Right atrium auricular region (tissue), 2 donors: ENCODE measurements at regions not wholly inside any gene's neighbourhood (a gene's known extent, or its start where the extent isn't known, plus 50 kb on each side); places are given as distances from the start of the nearest gene placed in this dataset.

Source experiments
- DNase-seq: peaks from one replicate; pipeline ENCODE4 v3.0.0-alpha.2; 2019; ENCODE audit warnings: low spot score
- H3K27ac ChIP-seq, 2 donors: fragments of 200-600 bp; sonication (generic); 1 replicate in 1 of 2; 2 replicates in 1 of 2; pipeline ENCODE4 v1.5.1; 2016 to 2019
- H3K27me3 ChIP-seq, 2 donors: fragments of 200-600 bp; sonication (generic); one replicate each; pipeline versions ENCODE4 v1.5.1 to v1.6.0; 2017 to 2019
- H3K36me3 ChIP-seq: fragments of 200-600 bp; sonication (generic); one replicate; pipeline ENCODE4 v1.5.1; 2016
- H3K4me1 ChIP-seq, 2 donors: fragments of 200-600 bp; sonication (generic); one replicate each; pipeline versions ENCODE4 v1.5.1 to v1.6.0; 2017 to 2019
- H3K4me3 ChIP-seq, 2 donors: fragments of 200-600 bp; sonication (generic); 1 replicate in 1 of 2; 2 replicates in 1 of 2; pipeline ENCODE4 v1.5.1; 2017 to 2019; ENCODE audit warnings: mild to moderate bottlenecking in 1 of 2, moderate library complexity in 1 of 2
- H3K9me3 ChIP-seq, 2 donors: fragments of 200-600 bp; sonication (generic); one replicate each; pipeline ENCODE4 v1.5.1; 2019
- TF ChIP-seq, protein P1 (sequence below), 2 donors: fragments of 200-600 bp; sonication (generic); IDR thresholded peaks; one replicate each; pipeline ENCODE4 v1.5.1; 2019; ENCODE audit warnings: antibody characterized with exemption in 2 of 2

DNA sequence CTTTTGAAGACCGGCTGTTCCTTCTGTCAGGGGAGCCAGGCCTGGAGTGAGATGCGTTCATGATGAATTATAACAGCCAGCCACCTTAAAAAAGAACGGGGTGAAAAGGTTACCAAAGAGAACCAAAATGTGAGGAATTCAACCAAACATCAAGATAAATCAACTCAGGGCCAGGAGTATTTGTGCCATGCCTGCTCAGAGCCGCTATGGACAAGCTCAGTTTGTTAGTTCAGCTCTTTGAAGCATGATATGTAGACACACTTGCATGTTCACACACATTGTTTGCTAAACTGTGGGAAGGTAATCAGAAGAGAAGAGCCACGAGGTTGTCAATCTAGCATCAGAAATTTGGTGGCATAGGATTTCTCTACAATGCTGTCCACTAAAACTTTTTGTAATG, 367.4 kb upstream of the TBX3 start:
- TF ChIP-seq, protein P1, sequence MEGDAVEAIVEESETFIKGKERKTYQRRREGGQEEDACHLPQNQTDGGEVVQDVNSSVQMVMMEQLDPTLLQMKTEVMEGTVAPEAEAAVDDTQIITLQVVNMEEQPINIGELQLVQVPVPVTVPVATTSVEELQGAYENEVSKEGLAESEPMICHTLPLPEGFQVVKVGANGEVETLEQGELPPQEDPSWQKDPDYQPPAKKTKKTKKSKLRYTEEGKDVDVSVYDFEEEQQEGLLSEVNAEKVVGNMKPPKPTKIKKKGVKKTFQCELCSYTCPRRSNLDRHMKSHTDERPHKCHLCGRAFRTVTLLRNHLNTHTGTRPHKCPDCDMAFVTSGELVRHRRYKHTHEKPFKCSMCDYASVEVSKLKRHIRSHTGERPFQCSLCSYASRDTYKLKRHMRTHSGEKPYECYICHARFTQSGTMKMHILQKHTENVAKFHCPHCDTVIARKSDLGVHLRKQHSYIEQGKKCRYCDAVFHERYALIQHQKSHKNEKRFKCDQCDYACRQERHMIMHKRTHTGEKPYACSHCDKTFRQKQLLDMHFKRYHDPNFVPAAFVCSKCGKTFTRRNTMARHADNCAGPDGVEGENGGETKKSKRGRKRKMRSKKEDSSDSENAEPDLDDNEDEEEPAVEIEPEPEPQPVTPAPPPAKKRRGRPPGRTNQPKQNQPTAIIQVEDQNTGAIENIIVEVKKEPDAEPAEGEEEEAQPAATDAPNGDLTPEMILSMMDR (IDR thresholded peaks at IDR 0.05): no peak
- Histone ChIP-seq H3K4me3 (no peak overlapping the region), H3K36me3 (no peaks in the 10 kb centered on the region), H3K27me3 (no peaks in the 10 kb centered on the region), H3K9me3 (peaks cover 0 to 14% of the 10 kb centered on the region in 2 donors), H3K4me1 (no peaks in the 10 kb centered on the region), H3K27ac (no peak overlapping the region)
- DNase-seq: no peak

- Histone ChIP-seq H3K36me3 (no peaks in the 10 kb centered on the region), H3K4me3 (no peak overlapping the region), H3K9me3 (peaks cover 0 to 12% of the 10 kb centered on the region in 2 donors), H3K27ac (no peak overlapping the region), H3K27me3 (no peaks in the 10 kb centered on the region), H3K4me1 (no peaks in the 10 kb centered on the region)
- no peak for DNase-seq
- TF ChIP-seq, protein P1 (IDR thresholded peaks at IDR 0.05): no peak
Observed at GRCh38 chr12:115049614-115050013, 365.6 kb upstream of the TBX3 start.

DNA sequence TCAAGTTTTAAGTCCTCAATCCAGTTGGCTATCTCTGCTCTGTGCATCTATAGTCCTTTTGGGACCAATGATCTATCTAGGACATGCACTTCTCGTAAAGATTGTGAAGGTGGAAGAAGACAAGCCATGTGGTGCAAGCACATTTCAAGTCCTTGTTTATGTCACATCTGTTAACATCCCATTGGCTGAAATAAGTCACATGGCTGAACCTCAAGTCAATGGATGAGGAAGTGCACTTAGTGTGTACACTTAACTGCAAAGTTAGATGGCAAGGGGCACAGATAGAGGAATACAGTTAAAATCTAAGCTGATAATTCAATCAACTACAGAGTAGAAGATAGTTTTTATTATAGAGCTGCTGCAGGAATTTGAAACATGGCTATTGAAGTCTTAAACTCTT, 362.8 kb upstream of the TBX3 start:
- no peaks in the 10 kb centered on the region for H3K36me3 ChIP-seq
- no peaks in the 10 kb centered on the region for H3K27me3 ChIP-seq
- H3K4me3 ChIP-seq: no peak overlapping the region
- TF ChIP-seq, protein P1 (IDR thresholded peaks at IDR 0.05): no peak
- H3K4me1 ChIP-seq: no peaks in the 10 kb centered on the region
- DNase-seq: no peak
- H3K27ac ChIP-seq: no peak overlapping the region
- no peaks in the 10 kb centered on the region for H3K9me3 ChIP-seq

- TF ChIP-seq, protein P1 (IDR thresholded peaks at IDR 0.05): no peak
- Histone ChIP-seq H3K27me3 (no peaks in the 10 kb centered on the region), H3K27ac (no peak overlapping the region), H3K9me3 (peaks cover 0 to 6% of the 10 kb centered on the region in 2 donors), H3K4me1 (no peaks in the 10 kb centered on the region), H3K36me3 (no peaks in the 10 kb centered on the region), H3K4me3 (no peak overlapping the region)
- DNase-seq: no peak
Observed at GRCh38 chr12:115044073-115044472, 360.1 kb upstream of the TBX3 start.

GRCh38 chr12:115043079-115043478, 359.1 kb upstream of the TBX3 start:
- H3K36me3 ChIP-seq: no peaks in the 10 kb centered on the region
- no peak overlapping the region for H3K27ac ChIP-seq
- H3K4me3 ChIP-seq: no peak overlapping the region
- H3K4me1 ChIP-seq: no peaks in the 10 kb centered on the region
- no peak for DNase-seq
- H3K27me3 ChIP-seq: no peaks in the 10 kb centered on the region
- H3K9me3 ChIP-seq: peaks cover 0 to 6% of the 10 kb centered on the region in 2 donors
- TF ChIP-seq, protein P1 (IDR thresholded peaks at IDR 0.05): no peak

- TF ChIP-seq, protein P1 (IDR thresholded peaks at IDR 0.05): no peak
- Histone ChIP-seq H3K4me3 (no peak overlapping the region), H3K27ac (no peak overlapping the region), H3K4me1 (no peaks in the 10 kb centered on the region), H3K27me3 (no peaks in the 10 kb centered on the region), H3K9me3 (peaks cover 0 to 6% of the 10 kb centered on the region in 2 donors), H3K36me3 (no peaks in the 10 kb centered on the region)
- DNase-seq: no peak
Observed at GRCh38 chr12:115042341-115042740, 358.4 kb upstream of the TBX3 start.
